Astrocyte of the cerebellum (primary cell): ENCODE measurements at regions not wholly inside any gene's neighbourhood (a gene's known extent, or its start where the extent isn't known, plus 50 kb on each side); places are given as distances from the start of the nearest gene placed in this dataset.

Experiments used
- DNase-seq: peaks from one replicate; pipeline ENCODE4 v3.0.0-alpha.2; 2011; ENCODE audit warnings: low read depth
- H3K4me3 ChIP-seq: 2 replicates; pipeline ENCODE4 v1.5.1; 2011; ENCODE audit warnings: mild to moderate bottlenecking, low read depth, low read length, moderate library complexity
- in situ Hi-C: cut with HindIII; loops from 2 replicates; pipeline ENCODE4 v1.10.0; 2017; ENCODE audit warnings: low sequenced_read_pairs
- TF ChIP-seq, protein P1 (sequence below): IDR thresholded peaks from 2 replicates; pipeline ENCODE4 v1.5.1; 2012; ENCODE audit warnings: low read length, low read depth, moderate library complexity, mild to moderate bottlenecking; ENCODE audit errors: missing control alignments

DNA sequence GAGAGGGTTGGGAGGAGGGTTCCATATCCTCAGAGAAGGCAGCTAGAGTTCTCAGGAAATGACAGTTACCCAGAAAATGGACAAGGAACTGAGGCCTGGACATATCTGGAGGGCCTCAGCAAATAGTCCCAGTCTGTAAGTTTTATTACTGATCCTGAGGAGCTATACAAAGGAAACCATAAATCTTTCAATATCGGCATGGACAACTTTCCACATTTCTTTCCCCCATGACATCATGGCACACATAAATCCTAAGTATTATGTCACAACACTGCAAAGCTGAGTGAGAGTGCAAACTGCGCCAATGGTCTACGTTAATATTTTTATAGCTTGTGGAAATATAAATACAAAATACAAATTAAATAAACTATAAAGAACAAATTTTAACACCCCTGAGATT lies 1356.2 kb upstream of the C9orf72 start:
- no peak for DNase-seq
- in situ Hi-C loops: no loop called here
- TF ChIP-seq, protein P1, sequence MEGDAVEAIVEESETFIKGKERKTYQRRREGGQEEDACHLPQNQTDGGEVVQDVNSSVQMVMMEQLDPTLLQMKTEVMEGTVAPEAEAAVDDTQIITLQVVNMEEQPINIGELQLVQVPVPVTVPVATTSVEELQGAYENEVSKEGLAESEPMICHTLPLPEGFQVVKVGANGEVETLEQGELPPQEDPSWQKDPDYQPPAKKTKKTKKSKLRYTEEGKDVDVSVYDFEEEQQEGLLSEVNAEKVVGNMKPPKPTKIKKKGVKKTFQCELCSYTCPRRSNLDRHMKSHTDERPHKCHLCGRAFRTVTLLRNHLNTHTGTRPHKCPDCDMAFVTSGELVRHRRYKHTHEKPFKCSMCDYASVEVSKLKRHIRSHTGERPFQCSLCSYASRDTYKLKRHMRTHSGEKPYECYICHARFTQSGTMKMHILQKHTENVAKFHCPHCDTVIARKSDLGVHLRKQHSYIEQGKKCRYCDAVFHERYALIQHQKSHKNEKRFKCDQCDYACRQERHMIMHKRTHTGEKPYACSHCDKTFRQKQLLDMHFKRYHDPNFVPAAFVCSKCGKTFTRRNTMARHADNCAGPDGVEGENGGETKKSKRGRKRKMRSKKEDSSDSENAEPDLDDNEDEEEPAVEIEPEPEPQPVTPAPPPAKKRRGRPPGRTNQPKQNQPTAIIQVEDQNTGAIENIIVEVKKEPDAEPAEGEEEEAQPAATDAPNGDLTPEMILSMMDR: no peak
- H3K4me3 ChIP-seq: no peak overlapping the region

DNA sequence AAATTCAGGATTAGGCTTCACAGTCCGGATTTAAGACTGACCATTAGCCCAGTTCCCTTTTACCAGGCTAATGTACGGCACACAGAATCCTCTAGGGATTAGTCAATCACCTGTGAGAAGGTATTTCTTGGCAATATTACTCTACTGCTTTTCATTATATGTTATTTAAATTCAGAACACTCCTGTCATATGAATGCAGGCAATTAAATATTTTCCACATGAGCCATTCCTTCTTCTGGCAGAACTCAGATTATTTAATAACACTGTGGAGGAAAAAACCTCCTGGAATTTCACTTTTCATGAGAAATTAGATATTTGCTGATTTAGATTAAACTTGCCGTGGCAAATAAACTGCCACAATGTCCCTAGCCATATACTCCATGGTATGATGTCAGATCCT lies 1357.5 kb upstream of the C9orf72 start:
- H3K4me3 ChIP-seq: no peak overlapping the region
- no peak for DNase-seq
- TF ChIP-seq, protein P1: no peak
- in situ Hi-C loops: no loop called here

GRCh38 chr9:28934111-28934510 lies 1360.8 kb upstream of the C9orf72 start:
- no peak overlapping the region for H3K4me3 ChIP-seq
- DNase-seq: no peak
- TF ChIP-seq, protein P1: no peak
- in situ Hi-C loops: no loop called here

GRCh38 chr9:28938981-28939380 lies 1365.7 kb upstream of the C9orf72 start:
- in situ Hi-C loops: no loop called here
- H3K4me3 ChIP-seq: no peak overlapping the region
- DNase-seq: no peak
- TF ChIP-seq, protein P1: no peak

DNA sequence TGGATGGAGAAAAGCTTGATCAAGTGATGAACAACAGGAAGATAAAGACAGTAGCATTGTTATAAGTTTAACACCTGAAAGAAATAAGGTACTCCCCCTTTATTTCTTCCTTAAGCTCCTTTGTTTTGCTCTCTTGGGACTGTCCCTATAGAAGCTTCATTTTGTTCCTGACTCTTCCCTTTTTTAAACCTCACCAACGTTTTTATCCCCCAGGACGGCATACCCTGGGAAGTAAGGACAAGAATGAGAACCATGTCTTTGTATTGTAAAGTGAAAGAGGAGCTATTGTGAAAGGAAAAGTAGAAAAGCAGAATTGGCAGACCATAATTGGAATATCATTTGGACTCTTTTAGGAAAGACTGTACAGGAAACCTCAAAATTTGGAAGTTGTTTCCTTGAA lies 1368.6 kb upstream of the C9orf72 start:
- no peak overlapping the region for H3K4me3 ChIP-seq
- no peak for DNase-seq
- in situ Hi-C loops: no loop called here
- TF ChIP-seq, protein P1: no peak

DNA sequence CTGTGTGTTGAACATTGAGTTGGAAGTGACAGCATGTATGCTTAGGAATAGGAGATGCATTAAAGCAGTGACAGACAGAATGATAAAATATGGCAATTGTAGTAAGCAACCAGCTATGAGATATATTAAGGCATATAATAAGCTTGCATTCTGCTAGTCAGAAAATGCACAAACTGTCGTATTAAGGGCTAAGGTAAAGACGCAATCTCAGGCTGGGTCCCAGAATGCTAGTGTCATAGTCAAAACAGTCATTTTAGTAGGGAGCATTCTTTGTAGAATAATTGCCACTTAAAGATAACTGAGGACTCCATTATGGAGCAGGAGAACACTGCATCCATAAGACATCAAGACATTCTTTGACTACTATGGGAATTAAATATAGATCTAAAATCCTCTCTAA lies 1369.7 kb upstream of the C9orf72 start:
- TF ChIP-seq, protein P1: no peak
- in situ Hi-C loops: no loop called here
- DNase-seq: no peak
- no peak overlapping the region for H3K4me3 ChIP-seq

GRCh38 chr9:28946648-28947047 lies 1373.4 kb upstream of the C9orf72 start:
- TF ChIP-seq, protein P1: no peak
- DNase-seq: no peak
- no peak overlapping the region for H3K4me3 ChIP-seq
- in situ Hi-C loops: no loop called here
